H54 (cell line): ENCODE measurements at regions not wholly inside any gene's neighbourhood (a gene's known extent, or its start where the extent isn't known, plus 50 kb on each side); places are given as distances from the start of the nearest gene placed in this dataset.
"Not testable (repeated sequence)": the region's sequence is repeated elsewhere in the genome, so short reads cannot be mapped to it uniquely, and the experiment has no call there.

Source experiments
- DNase-seq: peaks from one replicate; pipeline ENCODE4 v3.0.0; 2011; ENCODE audit warnings: low spot score, mixed read lengths; ENCODE audit not compliant: insufficient read length
- FAIRE-seq: peaks from 3 replicates; lab custom pipeline; 2011; peaks lifted over from hg19 to GRCh38; lab: Jason Lieb, UNC
- POLR2A ChIP-seq: IDR thresholded peaks from 2 replicates; pipeline ENCODE4 v1.6.1; 2011; ENCODE audit warnings: low read depth, mild to moderate bottlenecking, low read length

DNA sequence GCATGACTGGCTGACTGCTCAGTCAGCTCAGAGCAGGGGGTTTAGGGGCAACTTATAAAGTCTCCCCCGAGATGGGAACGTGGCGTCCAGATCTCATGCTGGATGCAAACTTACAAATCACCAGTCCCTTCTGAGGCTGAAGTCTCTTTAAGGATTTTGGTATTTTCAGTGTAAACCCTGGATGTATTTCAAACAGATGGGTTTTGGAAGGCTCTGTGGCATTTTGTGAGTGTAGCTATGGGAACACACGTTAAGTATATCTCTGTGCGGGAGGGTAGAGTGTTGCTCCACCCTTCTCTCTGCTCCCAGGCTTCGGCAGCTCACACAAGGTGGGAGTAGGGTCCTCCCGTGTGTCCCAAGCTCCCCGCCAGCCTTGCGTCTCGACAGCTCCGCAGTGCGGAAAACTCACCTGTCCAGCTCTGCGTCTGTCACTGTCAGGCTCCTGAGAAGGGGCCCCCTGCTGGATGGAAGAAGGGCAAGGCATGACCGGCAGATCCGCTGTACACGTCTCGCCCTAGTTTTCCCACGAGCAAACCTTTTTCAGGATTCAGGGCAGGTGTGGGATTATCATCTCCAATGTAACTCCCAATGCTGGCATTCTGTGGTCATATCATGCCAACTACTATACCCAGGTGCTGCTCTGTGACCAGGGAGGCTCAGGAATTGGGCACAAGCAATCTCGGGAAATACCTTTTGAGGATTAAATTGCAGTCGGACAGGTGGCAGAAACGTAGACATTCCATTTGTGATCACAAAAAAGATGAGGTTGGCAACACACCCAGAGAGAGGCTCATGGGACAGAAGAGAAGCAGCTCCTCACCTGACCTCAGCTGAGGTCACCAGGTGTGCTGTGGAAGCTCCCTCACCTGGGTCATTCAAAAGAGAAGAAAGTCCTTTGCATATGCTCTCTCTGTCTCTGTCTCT is 313.9 kb upstream of the B3GAT1 start:
- no peak for TF ChIP-seq POLR2A
- DNase-seq (no peak), FAIRE-seq (no peak)

DNA sequence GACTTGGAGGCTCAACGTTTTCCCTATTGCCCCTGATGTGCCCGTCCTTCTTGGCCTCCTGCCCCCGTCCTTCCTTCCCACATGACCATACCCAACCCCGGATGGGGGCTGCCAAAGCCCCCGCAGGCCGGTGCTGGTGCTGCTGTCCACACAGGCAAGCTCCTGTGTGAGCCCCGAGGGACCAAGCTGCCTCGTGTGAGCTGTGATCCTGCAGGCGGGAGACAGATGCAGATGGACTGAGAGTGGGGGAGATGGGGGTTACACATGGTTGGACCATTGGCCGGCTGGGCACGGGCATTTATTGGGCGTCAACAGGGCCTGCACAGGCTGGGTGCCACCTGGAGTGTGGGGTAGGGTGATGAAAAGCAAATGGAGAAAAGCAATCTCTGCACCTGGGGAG is 313.2 kb upstream of the B3GAT1 start:
- TF ChIP-seq POLR2A = no peak
- no peak for DNase-seq
- no peak for FAIRE-seq

DNA sequence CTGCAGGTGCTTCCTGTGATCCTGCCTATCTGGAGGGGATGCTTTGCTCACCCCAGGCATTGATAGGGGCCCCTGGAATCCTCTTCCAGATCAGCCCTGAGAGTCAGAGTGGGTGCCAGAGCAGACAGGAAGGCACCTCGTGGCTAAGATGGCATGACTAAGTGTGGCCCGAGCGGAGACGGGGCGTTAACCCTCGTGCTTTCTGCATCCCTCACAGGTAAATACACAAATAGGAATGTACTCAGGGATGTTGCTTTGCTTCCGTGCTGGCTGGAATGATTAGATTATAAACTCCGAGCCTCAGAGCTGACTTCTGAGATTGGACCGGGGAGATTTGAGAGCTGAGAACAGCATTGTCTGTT is 312.7 kb upstream of the B3GAT1 start:
- no peak for FAIRE-seq
- no peak for DNase-seq
- no peak for TF ChIP-seq POLR2A

DNA sequence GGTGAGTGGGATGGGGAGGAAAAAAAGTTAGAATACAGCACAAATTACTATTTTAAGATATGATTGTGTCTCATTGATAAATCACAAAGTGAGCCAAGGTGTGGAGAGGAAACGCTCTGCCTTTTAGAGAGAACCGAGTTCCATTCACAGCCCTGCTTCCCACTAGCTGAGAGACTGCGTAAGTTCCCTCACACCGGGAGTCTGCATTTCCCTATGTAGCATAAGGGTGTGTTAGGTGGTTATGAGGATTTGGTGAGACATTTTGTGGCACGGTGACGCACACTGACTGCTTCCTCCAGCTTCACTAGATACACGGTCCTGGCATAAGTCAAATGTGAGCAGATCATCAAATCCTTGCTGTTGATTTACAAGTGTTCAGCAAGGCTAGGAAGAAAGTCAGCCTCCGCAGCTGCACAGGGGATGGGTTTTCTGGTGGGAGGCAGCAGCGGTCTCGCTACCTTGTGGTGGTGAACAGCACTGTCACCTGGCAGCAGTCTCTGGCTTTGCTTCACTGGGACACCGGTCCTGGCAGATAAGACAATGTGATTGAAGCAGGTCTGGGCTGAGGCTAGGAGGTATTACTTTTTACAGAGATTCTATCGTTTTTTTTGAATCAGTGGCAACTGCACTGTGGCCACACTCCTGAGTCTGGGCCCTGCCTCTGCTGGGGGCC is 312.2 kb upstream of the B3GAT1 start:
- DNase-seq = no peak
- TF ChIP-seq POLR2A = no peak
- no peak for FAIRE-seq

DNA sequence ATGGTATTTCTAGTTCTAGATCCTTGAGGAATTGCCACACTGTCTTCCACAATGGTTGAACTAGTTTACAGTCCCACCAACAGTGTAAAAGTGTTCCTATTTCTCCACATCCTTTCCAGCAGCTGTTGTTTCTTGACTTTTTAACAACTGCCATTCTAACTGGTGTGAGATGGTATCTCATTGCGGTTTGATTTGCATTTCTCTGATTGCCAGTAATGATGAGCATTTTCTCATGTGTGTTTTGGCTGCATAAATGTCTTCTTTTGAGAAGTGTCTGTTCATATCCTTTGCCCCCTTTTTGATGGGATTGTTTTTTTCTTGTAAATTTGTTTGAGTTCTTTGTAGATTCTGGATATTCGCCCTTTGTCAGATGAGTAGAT is 308.6 kb upstream of the B3GAT1 start:
- DNase-seq, FAIRE-seq: not testable (repeated sequence)

DNA sequence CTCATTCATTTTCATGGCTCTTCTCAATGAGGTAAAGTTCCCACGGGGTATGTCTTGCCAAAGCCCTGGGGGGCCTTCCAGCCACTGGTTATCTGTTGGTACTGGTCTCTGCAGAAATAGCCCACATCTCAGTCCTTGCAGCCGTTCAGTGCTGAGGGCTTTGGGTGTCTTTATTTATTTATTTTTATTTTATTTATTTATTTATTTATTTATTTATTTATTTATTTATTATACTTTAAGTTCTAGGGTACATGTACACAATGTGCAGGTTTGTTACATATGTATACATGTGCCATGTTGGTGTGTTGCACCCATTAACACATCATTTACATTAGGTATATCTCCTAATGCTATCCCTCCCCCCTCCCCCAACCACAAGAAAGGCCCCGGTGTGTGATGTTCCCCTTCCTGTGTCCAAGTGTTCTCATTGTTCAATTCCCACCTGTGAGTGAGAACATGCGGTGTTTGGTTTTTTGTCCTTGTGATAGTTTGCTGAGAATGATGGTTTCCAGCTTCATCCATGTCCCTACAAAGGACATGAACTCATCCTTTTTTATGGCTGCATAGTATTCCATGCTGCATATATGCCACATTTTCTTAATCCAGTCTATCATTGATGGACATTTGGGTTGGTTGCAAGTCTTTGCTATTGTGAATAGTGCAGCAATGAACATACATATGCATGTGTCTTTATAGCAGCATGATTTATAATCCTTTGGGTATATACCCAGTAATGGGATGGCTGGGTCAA is 308.1 kb upstream of the B3GAT1 start:
- not testable (repeated sequence) for FAIRE-seq, DNase-seq

DNA sequence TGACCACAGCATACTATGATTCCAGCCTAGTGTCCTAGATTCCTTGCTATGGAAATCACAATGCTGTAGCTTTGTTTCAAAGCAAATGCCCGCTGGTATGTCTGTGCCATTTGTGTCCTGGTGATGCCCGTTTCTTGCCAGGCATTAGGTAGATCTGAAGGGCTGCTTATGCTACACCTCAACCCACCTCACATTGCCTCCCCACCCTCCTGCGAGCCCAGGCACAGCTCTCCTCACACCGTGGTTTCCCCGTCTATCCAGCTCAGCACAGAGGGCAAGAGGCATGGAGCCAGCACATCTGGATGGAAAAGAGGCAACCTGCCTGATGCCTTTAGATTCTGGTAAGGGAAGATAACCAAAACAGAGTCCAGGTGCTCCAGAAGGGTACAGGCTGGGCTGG is 307.4 kb upstream of the B3GAT1 start:
- FAIRE-seq = no peak
- DNase-seq = no peak
- TF ChIP-seq POLR2A = no peak

DNA sequence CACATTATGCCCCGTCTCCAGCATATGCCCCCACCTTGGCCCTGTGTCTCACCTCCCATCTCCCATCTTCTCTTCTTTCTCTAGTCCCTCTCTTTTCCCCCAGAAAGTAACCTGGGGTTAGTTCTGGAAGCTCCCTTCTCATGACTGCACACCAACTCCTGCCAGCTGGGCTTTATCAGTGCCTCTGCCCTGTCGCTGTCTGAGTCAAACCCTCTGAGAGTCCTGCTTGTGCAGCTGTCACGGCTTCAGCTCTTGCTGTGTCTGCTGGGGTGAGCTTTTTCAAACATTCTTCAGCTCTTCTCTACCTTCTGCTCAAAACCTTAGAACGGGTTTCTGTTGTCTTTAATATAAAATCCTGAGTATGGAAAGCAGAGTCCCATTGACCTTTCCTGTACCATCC is 304.5 kb upstream of the B3GAT1 start:
- DNase-seq (no peak), FAIRE-seq (no peak)
- no peak for TF ChIP-seq POLR2A

DNA sequence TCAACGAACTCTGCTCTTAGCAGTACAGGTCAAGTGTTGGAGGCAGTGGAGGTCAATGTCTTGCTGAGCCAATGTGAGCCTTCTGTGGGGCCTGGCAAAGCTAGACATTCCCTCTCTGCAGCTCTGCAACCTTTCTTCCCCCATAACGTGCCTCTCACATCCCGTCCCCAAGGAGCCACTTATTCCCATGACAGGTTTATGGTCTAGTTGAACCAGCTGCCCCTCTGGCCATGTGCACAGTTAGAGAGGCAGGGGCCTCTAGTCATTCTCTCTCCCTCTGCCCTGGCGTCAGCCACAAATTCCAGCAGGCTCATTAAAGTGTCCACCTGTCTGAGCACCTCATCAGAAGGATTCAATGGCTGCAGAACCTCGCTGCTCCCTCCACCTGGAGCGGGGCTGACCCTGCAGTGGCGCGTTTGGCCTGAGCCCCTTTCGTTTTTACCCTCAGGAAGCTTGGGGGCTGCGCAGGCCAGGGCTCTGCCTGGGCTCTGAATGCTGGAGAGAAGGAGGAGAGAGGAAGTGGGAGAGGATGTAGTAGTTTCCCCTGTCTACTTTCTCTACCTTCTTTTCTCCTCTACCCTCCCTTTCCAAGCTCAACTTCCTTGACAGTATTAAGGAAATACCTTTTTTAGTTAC is 302.1 kb upstream of the B3GAT1 start:
- FAIRE-seq (no peak), DNase-seq (no peak)

DNA sequence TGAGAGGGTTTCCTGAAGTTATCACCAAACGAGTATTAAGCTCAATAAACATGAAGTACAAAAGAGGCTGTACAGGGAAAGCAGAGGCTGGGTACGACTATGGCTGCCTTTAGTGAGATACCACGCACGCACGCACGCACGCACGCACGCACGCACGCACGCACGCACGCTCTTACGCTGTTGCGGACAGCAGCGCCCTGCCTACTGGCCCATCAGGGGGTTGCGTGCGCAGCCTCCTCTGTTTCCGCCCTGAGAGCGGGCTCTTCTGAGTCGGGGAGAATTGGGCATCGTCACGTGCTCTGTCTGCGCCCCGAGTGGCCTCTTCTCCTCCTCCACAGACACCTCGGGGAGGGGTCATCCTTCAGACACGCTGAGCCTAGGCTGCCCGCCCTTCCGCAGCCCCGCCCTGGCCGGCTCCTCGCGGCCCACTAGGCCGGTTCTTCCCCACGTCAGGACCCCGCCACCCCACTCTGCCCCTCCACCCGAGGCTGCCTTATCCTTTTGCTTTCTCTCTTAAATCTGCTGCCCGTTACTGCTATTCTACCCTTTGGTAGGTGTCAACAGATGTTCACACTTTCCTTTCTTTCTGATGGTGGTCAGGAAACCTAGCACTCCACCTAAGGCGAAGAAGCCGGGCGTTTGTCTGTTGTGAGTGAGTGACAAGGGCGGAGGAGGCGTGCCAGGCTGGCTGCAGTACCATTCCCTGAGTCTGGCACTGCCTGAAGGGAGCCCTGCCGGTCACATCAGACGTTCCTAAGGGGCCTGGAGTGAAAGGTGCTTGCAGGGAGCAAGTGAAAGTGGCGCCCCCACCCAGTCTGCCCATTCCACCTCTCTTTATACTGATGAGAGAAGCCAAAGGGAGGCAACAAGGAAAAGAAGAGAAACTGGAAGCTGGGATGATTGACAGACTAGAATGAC is 300.4 kb upstream of the B3GAT1 start:
- no peak for DNase-seq
- no peak for FAIRE-seq
- no peak for TF ChIP-seq POLR2A

More for the DNA sequence above, 302.1 kb upstream of the B3GAT1 start:
- no peak for TF ChIP-seq POLR2A

DNA sequence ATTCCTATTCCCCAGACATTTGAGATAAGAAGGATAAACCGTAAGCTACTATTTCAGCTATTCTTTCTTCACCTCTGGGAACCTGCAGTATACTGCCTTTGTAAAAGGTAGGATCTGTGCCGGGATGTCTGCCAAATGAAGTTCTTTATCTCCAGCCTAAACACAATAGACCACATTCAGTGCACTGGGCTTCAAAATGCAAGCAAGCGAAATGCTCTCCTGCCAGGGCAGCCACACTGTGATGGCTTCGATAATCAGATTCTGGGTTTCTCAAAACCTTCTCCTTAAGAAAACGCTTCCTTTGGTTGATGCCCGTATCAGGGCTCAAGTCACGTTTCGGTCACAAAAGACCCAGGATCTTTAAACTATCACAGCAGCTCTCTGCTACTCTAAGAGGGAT is 299.5 kb upstream of the B3GAT1 start:
- DNase-seq (no peak), FAIRE-seq (no peak)
- no peak for TF ChIP-seq POLR2A

DNA sequence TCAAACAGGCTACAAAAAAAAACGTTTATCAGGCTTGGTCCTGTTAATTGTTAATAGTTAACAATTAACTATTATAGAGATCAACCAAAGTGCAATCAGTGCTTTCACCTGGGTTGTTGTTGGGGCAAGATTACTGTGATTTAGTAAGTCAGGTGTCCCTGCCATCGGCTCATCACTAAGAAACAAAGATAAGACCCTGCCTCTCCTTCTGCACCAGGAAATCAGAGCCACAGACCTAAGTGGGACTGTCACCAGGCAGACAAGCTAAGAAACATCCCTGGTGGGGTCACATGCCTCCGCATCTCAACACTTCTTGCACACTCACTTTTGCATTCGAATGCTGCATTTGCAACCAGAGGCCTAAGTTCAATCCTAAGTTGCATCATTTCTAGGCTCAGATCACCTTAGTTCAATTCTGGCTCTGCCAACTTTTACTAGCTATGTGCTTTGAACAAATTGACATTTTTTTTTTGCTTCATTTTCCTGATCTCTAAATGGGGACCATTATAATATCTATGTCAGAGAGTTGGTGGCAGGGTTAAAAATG is 298.9 kb upstream of the B3GAT1 start:
- no peak for TF ChIP-seq POLR2A
- no peak for FAIRE-seq
- no peak for DNase-seq

DNA sequence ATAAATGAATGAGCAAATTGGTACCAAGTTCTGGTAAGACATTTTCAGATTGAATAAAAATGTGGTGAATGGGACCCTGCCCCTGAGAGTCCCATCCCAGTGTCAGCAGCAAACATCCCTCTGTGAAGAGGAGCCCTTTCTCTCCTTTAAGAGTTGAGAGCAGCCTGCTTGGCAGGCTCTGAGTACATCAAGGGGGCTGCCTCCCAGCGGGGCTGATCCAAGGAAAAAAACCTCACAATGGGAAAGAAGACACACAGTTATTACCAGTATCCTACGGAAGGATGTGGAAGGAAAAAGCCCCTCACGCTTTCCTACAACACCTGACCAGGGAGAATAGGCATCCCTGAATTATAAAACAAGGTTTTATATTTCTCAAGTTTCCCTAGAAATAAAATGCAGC is 293.8 kb upstream of the B3GAT1 start:
- FAIRE-seq = no peak

More for the DNA sequence above, 293.8 kb upstream of the B3GAT1 start:
- DNase-seq = no peak
- no peak for TF ChIP-seq POLR2A
